PFSK-1 (cell line): ENCODE measurements at regions not wholly inside any gene's neighbourhood (a gene's known extent, or its start where the extent isn't known, plus 50 kb on each side); places are given as distances from the start of the nearest gene placed in this dataset.

Source experiments
- POLR2AphosphoS5 ChIP-seq: IDR thresholded peaks from 2 replicates; pipeline ENCODE4 v1.6.1; 2012; ENCODE audit warnings: low read depth, mild to moderate bottlenecking, control low read depth, low read length, moderate library complexity
- SIN3A ChIP-seq: IDR thresholded peaks from 2 replicates; pipeline ENCODE4 v1.6.1; 2012; ENCODE audit warnings: mild to moderate bottlenecking, low read length, moderate library complexity, borderline replicate concordance; ENCODE audit not compliant: insufficient read depth
- TAF1 ChIP-seq: IDR thresholded peaks from 2 replicates; pipeline ENCODE4 v1.6.1; 2012; ENCODE audit warnings: low read length, control low read depth, borderline replicate concordance; ENCODE audit not compliant: insufficient read depth
- TF ChIP-seq, protein P1 (sequence below), 2 experiments: IDR thresholded peaks; 2 replicates each; pipeline versions ENCODE4 v1.6.1 to v1.8.0; 2011 to 2012; ENCODE audit warnings: low read depth in 2 of 2, low read length in 2 of 2, control low read depth in 1 of 2, inconsistent platforms in 1 of 2, mild to moderate bottlenecking in 1 of 2, moderate library complexity in 1 of 2; ENCODE audit not compliant: insufficient read depth in 1 of 2

DNA sequence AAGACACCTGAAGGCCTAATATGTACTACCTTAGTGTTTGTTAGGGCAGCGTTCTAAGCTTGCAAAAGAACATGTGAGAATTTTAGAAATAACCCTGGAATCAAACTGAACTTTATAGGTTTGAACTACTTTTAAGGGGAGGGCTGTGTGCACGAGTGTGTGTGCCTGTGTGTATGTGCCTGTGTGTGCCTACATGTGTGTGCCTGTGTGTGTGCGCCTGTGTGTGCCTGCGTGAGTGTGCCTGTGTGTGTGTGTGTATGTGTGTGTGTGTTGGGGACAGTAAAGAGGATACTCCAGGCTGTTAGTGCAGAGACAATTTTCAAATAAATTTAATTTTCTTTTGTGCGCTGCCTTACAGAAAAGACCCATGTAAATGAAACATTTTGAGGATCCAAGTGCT, 68.1 kb upstream of the WDR11 start:
- TF ChIP-seq SIN3A (no peak), TAF1 (no peak), POLR2AphosphoS5 (no peak)
- TF ChIP-seq, protein P1, sequence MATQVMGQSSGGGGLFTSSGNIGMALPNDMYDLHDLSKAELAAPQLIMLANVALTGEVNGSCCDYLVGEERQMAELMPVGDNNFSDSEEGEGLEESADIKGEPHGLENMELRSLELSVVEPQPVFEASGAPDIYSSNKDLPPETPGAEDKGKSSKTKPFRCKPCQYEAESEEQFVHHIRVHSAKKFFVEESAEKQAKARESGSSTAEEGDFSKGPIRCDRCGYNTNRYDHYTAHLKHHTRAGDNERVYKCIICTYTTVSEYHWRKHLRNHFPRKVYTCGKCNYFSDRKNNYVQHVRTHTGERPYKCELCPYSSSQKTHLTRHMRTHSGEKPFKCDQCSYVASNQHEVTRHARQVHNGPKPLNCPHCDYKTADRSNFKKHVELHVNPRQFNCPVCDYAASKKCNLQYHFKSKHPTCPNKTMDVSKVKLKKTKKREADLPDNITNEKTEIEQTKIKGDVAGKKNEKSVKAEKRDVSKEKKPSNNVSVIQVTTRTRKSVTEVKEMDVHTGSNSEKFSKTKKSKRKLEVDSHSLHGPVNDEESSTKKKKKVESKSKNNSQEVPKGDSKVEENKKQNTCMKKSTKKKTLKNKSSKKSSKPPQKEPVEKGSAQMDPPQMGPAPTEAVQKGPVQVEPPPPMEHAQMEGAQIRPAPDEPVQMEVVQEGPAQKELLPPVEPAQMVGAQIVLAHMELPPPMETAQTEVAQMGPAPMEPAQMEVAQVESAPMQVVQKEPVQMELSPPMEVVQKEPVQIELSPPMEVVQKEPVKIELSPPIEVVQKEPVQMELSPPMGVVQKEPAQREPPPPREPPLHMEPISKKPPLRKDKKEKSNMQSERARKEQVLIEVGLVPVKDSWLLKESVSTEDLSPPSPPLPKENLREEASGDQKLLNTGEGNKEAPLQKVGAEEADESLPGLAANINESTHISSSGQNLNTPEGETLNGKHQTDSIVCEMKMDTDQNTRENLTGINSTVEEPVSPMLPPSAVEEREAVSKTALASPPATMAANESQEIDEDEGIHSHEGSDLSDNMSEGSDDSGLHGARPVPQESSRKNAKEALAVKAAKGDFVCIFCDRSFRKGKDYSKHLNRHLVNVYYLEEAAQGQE (IDR thresholded peaks at IDR 0.05; ENCODE audit: insufficient read depth in 1 of 2, low read depth in 2 of 2, low read length in 2 of 2), result no peak
